ENCODE measurements at regions not wholly inside any gene's neighbourhood (a gene's known extent, or its start where the extent isn't known, plus 50 kb on each side); places are given as distances from the start of the nearest gene placed in this dataset.
A peak's percentile ranks its signal among the peaks of the same experiment; 100 is the strongest.

GRCh38 chr12:46468160-46468559 lies 95.6 kb upstream of the SLC38A2 start:
- TF ChIP-seq EZH2 (IDR thresholded peaks at IDR 0.05; ENCODE audit: low read length, missing control alignments) (no peak), CTCF (conservative IDR thresholded peaks at IDR 0.05 in 1 of 2, IDR thresholded peaks at IDR 0.05 in 1 of 2; ENCODE audit: low read depth in 1 of 2, low read length in 2 of 2) (no peak)
- H3K4me3 ChIP-seq (replicated peaks in 1 of 4; ENCODE audit: control extremely low read depth in 1 of 4, insufficient read depth in 1 of 4, low read depth in 3 of 4, low read length in 4 of 4): no peak overlapping the region
- no peaks in the 10 kb centered on the region for H3K9me3 ChIP-seq (ENCODE audit: control insufficient read depth, insufficient read depth, low read depth, low read length)
- no peaks in the 10 kb centered on the region for H3K79me2 ChIP-seq (ENCODE audit: control insufficient read depth, insufficient read depth, low read length)
- no peaks in the 10 kb centered on the region for H3K36me3 ChIP-seq (ENCODE audit: control insufficient read depth, insufficient read depth, low read length)
- H4K20me1 ChIP-seq (ENCODE audit: control insufficient read depth, extremely low read depth, insufficient read depth, low read length): no peaks in the 10 kb centered on the region
- H3K9ac ChIP-seq (ENCODE audit: insufficient read depth, low read length): no peak overlapping the region
- DNase-seq (ENCODE audit: low read depth in 2 of 2): peak in 1 of 2 donors; percentile 75
- H2AFZ ChIP-seq (ENCODE audit: low read length): no peak overlapping the region
- H3K4me1 ChIP-seq (ENCODE audit: control insufficient read depth, extremely low read depth, insufficient read depth, low read length): peaks cover 15% of the 10 kb centered on the region
- no peak overlapping the region for H3K27ac ChIP-seq (ENCODE audit: insufficient read depth, low read length)
- H3K27me3 ChIP-seq (ENCODE audit: control insufficient read depth, insufficient read depth, low read length): no peaks in the 10 kb centered on the region
- no peak overlapping the region for H3K4me2 ChIP-seq (ENCODE audit: extremely low read depth, insufficient read depth, low read length)

DNA sequence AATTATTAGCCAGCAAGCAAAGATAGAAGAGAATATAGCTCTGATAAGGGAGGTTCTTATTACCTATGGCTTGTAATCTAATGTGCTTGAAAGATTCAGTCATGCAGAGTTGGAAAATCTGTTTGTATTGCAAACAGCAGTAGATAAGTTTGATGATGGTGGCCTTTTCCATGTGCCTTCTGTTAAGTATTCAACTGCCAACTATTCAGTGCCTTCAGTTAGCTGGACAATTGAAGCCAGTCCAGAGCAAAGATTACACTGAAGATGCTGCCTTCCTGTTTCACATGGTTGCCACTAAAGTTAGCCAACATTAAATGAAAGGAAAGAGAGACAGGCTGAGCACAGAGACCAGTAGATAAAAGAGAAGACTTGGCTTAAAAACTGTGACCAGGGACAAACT lies 92.7 kb upstream of the SLC38A2 start:
- Histone ChIP-seq H4K20me1 (ENCODE audit: control insufficient read depth, extremely low read depth, insufficient read depth, low read length) (no peaks in the 10 kb centered on the region), H3K9me3 (ENCODE audit: control insufficient read depth, insufficient read depth, low read depth, low read length) (no peaks in the 10 kb centered on the region), H3K27ac (ENCODE audit: insufficient read depth, low read length) (no peak overlapping the region), H3K4me2 (ENCODE audit: extremely low read depth, insufficient read depth, low read length) (no peak overlapping the region), H3K9ac (ENCODE audit: insufficient read depth, low read length) (no peak overlapping the region), H3K27me3 (ENCODE audit: control insufficient read depth, insufficient read depth, low read length) (no peaks in the 10 kb centered on the region), H2AFZ (ENCODE audit: low read length) (no peak overlapping the region), H3K4me3 (replicated peaks in 1 of 4; ENCODE audit: control extremely low read depth in 1 of 4, insufficient read depth in 1 of 4, low read depth in 3 of 4, low read length in 4 of 4) (no peak overlapping the region), H3K4me1 (ENCODE audit: control insufficient read depth, extremely low read depth, insufficient read depth, low read length) (peaks cover 2% of the 10 kb centered on the region), H3K36me3 (ENCODE audit: control insufficient read depth, insufficient read depth, low read length) (no peaks in the 10 kb centered on the region), H3K79me2 (ENCODE audit: control insufficient read depth, insufficient read depth, low read length) (no peaks in the 10 kb centered on the region)
- DNase-seq (ENCODE audit: low read depth in 2 of 2): no peak
- TF ChIP-seq EZH2 (IDR thresholded peaks at IDR 0.05; ENCODE audit: low read length, missing control alignments) (no peak), CTCF (conservative IDR thresholded peaks at IDR 0.05 in 1 of 2, IDR thresholded peaks at IDR 0.05 in 1 of 2; ENCODE audit: low read depth in 1 of 2, low read length in 2 of 2) (no peak)

DNA sequence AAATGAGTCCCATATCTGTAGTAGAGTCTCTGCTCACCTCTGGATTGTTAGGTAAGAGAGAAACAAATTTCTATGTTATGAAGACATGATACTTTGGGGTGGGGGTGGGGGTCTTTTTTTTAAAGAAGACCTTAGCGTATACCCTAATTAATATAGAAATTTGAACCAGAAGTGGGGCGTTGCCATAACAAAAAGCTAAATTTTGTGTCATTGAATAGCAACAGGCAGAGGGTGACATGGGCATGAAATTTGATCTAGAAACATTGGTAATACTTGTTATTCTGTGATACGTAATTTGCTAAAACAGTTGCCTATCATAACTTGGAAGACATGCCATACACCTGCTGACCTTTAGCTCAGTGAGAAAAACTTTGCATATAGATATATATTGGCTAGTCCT lies 92.3 kb upstream of the SLC38A2 start:
- Histone ChIP-seq H3K4me2 (ENCODE audit: extremely low read depth, insufficient read depth, low read length) (no peak overlapping the region), H3K9ac (ENCODE audit: insufficient read depth, low read length) (no peak overlapping the region), H3K4me3 (replicated peaks in 1 of 4; ENCODE audit: control extremely low read depth in 1 of 4, insufficient read depth in 1 of 4, low read depth in 3 of 4, low read length in 4 of 4) (no peak overlapping the region), H3K9me3 (ENCODE audit: control insufficient read depth, insufficient read depth, low read depth, low read length) (no peaks in the 10 kb centered on the region), H3K79me2 (ENCODE audit: control insufficient read depth, insufficient read depth, low read length) (no peaks in the 10 kb centered on the region), H3K36me3 (ENCODE audit: control insufficient read depth, insufficient read depth, low read length) (no peaks in the 10 kb centered on the region), H3K4me1 (ENCODE audit: control insufficient read depth, extremely low read depth, insufficient read depth, low read length) (peaks cover 2% of the 10 kb centered on the region), H4K20me1 (ENCODE audit: control insufficient read depth, extremely low read depth, insufficient read depth, low read length) (no peaks in the 10 kb centered on the region), H2AFZ (ENCODE audit: low read length) (no peak overlapping the region), H3K27me3 (ENCODE audit: control insufficient read depth, insufficient read depth, low read length) (no peaks in the 10 kb centered on the region), H3K27ac (ENCODE audit: insufficient read depth, low read length) (no peak overlapping the region)
- DNase-seq (ENCODE audit: low read depth in 2 of 2): no peak
- TF ChIP-seq EZH2 (IDR thresholded peaks at IDR 0.05; ENCODE audit: low read length, missing control alignments): no peak
